ENCODE measurements at regions not wholly inside any gene's neighbourhood (a gene's known extent, or its start where the extent isn't known, plus 50 kb on each side); places are given as distances from the start of the nearest gene placed in this dataset.
"Not testable (repeated sequence)": the region's sequence is repeated elsewhere in the genome, so short reads cannot be mapped to it uniquely, and the experiment has no call there.

DNA sequence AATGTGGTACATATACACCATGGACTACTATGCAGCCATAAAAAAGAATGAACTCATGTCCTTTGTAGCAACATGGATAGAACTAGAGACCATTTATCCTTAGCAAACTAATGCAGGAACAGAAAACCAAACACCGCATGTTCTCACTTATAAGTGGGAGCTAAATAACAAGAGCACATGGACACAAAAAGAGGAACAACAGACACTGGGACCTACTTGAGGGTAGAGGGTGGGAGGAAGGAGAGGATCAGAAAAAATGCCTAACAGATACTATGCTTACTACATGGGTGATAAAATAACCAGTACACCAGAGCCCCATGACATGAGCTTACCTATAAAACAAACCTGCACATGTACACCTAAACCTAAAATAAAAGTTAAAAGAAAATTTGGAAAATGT is 82.0 kb upstream of the ADRB2 start:
- H3K36me3 ChIP-seq (ENCODE audit: control insufficient read depth in 1 of 2, insufficient read depth in 2 of 2, low read length in 2 of 2) = not testable (repeated sequence)

DNA sequence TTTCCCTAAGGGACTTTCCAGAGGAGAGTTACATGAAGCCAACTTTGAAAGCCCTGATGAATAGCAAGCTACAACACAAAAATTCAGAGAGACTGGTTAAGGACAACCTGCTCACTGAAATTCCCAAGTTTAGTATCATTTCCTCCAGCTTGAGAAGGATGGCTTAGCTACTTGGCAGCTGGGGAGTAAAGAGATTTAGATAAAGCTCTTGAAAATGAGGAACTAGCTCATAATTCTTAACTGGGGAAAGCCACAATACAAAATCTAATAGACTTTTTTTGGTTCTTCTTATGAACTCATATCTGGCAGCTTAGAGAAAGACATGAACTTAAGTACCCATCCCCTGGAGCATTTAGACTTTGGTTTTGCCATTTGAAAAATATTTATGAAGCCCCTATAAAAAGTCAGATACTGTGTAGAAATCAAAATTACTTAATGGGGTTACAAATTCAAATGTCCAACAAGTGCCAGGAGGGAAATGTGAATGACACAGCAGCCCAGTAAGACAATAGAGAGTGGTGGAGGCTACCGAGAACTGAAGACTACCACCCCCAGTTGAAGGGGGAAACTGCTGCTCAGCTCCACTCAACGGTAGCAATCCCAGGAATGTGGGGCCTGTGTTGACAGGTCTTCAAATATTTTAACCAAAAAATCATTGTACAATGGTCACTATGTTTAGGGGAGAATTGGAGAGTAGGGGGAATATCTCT is 79.4 kb upstream of the ADRB2 start:
- Histone ChIP-seq H3K4me1 (ENCODE audit: control insufficient read depth in 1 of 2, insufficient read depth in 2 of 2, low read length in 2 of 2) (no peaks in the 10 kb centered on the region), H3K4me3 (ENCODE audit: low read depth in 1 of 2, low read length in 2 of 2) (no peak overlapping the region), H3K9me3 (ENCODE audit: control insufficient read depth in 1 of 2, low read length in 2 of 2) (no peaks in the 10 kb centered on the region), H3K27ac (ENCODE audit: low read length) (no peak overlapping the region), H3K27me3 (ENCODE audit: low read depth, low read length) (no peaks in the 10 kb centered on the region), H3K36me3 (ENCODE audit: control insufficient read depth in 1 of 2, insufficient read depth in 2 of 2, low read length in 2 of 2) (no peaks in the 10 kb centered on the region)

More for the DNA sequence above, 82.0 kb upstream of the ADRB2 start:
- not testable (repeated sequence) for H3K9me3 ChIP-seq (ENCODE audit: control insufficient read depth in 1 of 2, low read length in 2 of 2); H3K4me3 ChIP-seq (ENCODE audit: low read depth in 1 of 2, low read length in 2 of 2); H3K27me3 ChIP-seq (ENCODE audit: low read depth, low read length); H3K4me1 ChIP-seq (ENCODE audit: control insufficient read depth in 1 of 2, insufficient read depth in 2 of 2, low read length in 2 of 2); H3K27ac ChIP-seq (ENCODE audit: low read length)

DNA sequence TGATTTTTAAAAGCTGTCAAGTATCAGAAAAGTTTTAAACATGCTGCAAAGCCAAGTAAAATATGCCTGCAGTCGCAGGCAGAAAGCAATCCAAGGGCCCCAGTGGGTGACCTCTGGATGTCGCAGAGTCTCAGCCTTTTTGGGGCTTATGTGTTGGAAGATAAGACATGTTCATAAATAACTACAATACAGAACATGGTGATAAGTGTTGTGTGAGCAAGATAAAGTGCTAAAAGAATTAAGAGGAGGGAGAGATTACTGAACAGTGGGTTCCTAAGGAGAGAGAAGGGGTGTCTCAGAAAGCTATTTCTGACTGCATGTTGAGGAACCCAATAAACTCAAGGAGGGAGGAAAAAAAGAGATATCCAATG is 78.9 kb upstream of the ADRB2 start:
- Histone ChIP-seq H3K4me3 (ENCODE audit: low read depth in 1 of 2, low read length in 2 of 2) (no peak overlapping the region), H3K9me3 (ENCODE audit: control insufficient read depth in 1 of 2, low read length in 2 of 2) (no peaks in the 10 kb centered on the region), H3K27me3 (ENCODE audit: low read depth, low read length) (no peaks in the 10 kb centered on the region), H3K4me1 (ENCODE audit: control insufficient read depth in 1 of 2, insufficient read depth in 2 of 2, low read length in 2 of 2) (no peaks in the 10 kb centered on the region), H3K36me3 (ENCODE audit: control insufficient read depth in 1 of 2, insufficient read depth in 2 of 2, low read length in 2 of 2) (no peaks in the 10 kb centered on the region), H3K27ac (ENCODE audit: low read length) (no peak overlapping the region)

DNA sequence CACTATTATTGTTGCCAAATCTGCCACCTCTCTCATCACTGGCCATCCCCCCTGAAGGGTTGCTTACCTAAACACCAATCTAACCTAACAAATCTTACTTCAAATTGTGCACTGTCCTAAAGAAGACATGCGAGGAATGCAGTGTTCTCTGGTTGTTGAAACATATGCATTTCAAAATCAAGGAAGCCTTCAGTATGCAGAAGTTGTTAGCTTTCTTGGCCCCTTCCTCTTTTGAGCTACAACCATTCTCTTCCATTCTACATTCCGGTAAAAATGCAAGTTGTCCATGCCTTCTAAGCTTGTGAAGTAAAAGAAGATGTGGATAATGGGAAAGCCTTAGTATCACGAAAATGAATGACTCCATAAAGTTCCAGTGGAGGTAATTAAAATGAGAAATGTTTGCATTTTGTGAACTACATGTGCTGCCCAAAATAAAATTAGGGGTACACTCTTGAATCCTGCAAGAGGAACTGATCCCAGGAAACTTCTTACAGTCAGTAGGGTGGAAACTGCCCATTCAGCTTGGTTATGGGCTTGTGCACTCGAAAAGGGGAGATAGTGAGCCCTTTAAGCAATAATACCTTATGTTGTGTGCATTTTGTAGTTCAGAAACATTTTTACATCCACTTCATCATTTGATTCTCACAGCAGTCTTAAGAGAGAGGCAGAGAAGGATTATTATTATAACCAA is 77.6 kb upstream of the ADRB2 start:
- Histone ChIP-seq H3K4me1 (ENCODE audit: control insufficient read depth in 1 of 2, insufficient read depth in 2 of 2, low read length in 2 of 2) (no peaks in the 10 kb centered on the region), H3K27ac (ENCODE audit: low read length) (no peak overlapping the region), H3K9me3 (ENCODE audit: control insufficient read depth in 1 of 2, low read length in 2 of 2) (no peaks in the 10 kb centered on the region), H3K27me3 (ENCODE audit: low read depth, low read length) (no peaks in the 10 kb centered on the region), H3K36me3 (ENCODE audit: control insufficient read depth in 1 of 2, insufficient read depth in 2 of 2, low read length in 2 of 2) (no peaks in the 10 kb centered on the region), H3K4me3 (ENCODE audit: low read depth in 1 of 2, low read length in 2 of 2) (no peak overlapping the region)

DNA sequence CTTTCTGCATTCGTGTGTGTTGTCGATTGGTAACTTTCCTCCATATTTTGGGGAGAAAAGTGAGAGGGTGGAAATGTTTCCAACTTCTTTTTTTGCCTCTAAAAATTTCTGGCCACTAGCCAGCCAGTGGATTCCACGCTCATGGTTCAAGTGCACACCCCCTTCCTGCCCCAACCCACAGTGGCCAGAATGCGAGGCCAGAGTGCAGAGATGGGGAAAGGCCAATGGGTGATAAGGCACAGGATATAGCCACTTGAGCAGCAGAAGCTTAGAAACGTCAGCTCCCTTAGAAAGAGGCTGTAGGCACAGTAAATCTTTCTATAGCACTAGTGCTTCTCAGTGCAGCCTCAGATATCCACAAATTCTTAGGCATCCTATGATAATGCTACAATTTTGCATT is 75.8 kb upstream of the ADRB2 start:
- Histone ChIP-seq H3K4me1 (ENCODE audit: control insufficient read depth in 1 of 2, insufficient read depth in 2 of 2, low read length in 2 of 2) (no peaks in the 10 kb centered on the region), H3K27ac (ENCODE audit: low read length) (no peak overlapping the region), H3K36me3 (ENCODE audit: control insufficient read depth in 1 of 2, insufficient read depth in 2 of 2, low read length in 2 of 2) (no peaks in the 10 kb centered on the region), H3K4me3 (ENCODE audit: low read depth in 1 of 2, low read length in 2 of 2) (no peak overlapping the region), H3K27me3 (ENCODE audit: low read depth, low read length) (no peaks in the 10 kb centered on the region), H3K9me3 (ENCODE audit: control insufficient read depth in 1 of 2, low read length in 2 of 2) (peaks cover under 1 to 5% of the 10 kb centered on the region in 2 donors)

DNA sequence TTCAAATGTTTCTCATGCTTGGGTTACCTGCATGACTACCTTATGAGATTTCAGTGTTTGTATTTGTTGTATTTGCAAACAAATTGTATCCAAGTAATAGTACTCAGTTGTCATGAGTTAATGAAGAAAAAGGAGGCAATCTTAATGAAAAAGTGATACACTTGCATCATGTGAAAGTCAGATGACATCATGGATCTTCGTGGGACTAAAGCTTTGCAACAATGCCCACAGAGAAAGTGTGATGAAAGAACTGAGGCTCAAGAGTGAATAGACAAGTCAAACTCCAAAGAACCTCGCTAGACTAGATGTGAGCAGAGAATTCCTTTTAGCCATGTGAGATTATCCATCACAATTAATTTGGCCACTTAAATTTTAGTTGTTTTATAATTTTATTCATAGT is 75.4 kb upstream of the ADRB2 start:
- Histone ChIP-seq H3K4me3 (ENCODE audit: low read depth in 1 of 2, low read length in 2 of 2) (no peak overlapping the region), H3K27ac (ENCODE audit: low read length) (no peak overlapping the region)

DNA sequence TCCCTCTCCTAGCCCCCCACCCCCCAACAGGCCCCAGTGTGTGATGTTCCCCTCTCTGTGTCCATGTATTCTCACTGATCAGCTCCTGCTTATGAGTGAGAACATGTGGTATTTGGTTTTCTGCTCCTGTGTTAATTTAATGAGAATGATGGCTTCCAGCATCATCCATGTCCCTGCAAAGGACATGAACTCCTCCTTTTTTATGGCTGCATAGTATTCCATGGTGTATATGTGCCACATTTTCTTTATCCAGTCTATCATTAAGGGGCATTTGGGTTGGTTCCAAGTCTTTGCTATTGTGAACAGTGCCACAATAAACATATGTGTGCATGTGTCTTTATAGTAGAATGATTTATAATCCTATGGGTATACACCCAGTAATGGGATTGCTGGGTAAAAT is 74.0 kb upstream of the ADRB2 start:
- not testable (repeated sequence) for H3K36me3 ChIP-seq (ENCODE audit: control insufficient read depth in 1 of 2, insufficient read depth in 2 of 2, low read length in 2 of 2); H3K4me3 ChIP-seq (ENCODE audit: low read depth in 1 of 2, low read length in 2 of 2)

More for the DNA sequence above, 75.4 kb upstream of the ADRB2 start:
- no peaks in the 10 kb centered on the region for H3K27me3 ChIP-seq (ENCODE audit: low read depth, low read length)
- H3K36me3 ChIP-seq (ENCODE audit: control insufficient read depth in 1 of 2, insufficient read depth in 2 of 2, low read length in 2 of 2) = no peaks in the 10 kb centered on the region
- H3K4me1 ChIP-seq (ENCODE audit: control insufficient read depth in 1 of 2, insufficient read depth in 2 of 2, low read length in 2 of 2) = no peaks in the 10 kb centered on the region
- peaks cover 4 to 5% of the 10 kb centered on the region in 2 donors for H3K9me3 ChIP-seq (ENCODE audit: control insufficient read depth in 1 of 2, low read length in 2 of 2)

DNA sequence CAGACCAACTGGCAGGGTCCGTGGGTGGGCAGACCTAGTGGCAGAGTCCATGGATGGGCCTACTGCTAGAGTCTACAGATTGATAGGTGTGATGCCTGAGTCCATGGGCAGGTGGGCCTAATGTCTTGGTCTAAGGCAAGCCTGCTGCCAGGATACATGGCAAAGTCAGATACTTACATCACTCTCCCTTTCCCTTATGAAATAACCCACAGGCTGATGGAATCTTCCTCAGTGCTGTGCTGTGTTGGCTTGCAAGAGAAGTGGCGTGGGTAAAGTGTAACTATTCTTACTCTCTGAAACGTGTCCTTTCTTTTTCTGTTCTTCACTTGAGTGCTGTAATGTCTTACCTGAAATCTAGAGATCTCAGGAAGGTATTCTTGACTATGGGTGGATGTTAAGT is 67.3 kb upstream of the ADRB2 start:
- H3K27me3 ChIP-seq (ENCODE audit: low read depth, low read length) = no peaks in the 10 kb centered on the region
- no peaks in the 10 kb centered on the region for H3K36me3 ChIP-seq (ENCODE audit: control insufficient read depth in 1 of 2, insufficient read depth in 2 of 2, low read length in 2 of 2)
- H3K27ac ChIP-seq (ENCODE audit: low read length) = no peak overlapping the region
- H3K4me1 ChIP-seq (ENCODE audit: control insufficient read depth in 1 of 2, insufficient read depth in 2 of 2, low read length in 2 of 2) = no peaks in the 10 kb centered on the region
- peaks cover 5 to 10% of the 10 kb centered on the region in 2 donors for H3K9me3 ChIP-seq (ENCODE audit: control insufficient read depth in 1 of 2, low read length in 2 of 2)
- no peak overlapping the region for H3K4me3 ChIP-seq (ENCODE audit: low read depth in 1 of 2, low read length in 2 of 2)

More for the DNA sequence above, 74.0 kb upstream of the ADRB2 start:
- H3K27ac ChIP-seq (ENCODE audit: low read length); H3K4me1 ChIP-seq (ENCODE audit: control insufficient read depth in 1 of 2, insufficient read depth in 2 of 2, low read length in 2 of 2); H3K27me3 ChIP-seq (ENCODE audit: low read depth, low read length); H3K9me3 ChIP-seq (ENCODE audit: control insufficient read depth in 1 of 2, low read length in 2 of 2): not testable (repeated sequence)

DNA sequence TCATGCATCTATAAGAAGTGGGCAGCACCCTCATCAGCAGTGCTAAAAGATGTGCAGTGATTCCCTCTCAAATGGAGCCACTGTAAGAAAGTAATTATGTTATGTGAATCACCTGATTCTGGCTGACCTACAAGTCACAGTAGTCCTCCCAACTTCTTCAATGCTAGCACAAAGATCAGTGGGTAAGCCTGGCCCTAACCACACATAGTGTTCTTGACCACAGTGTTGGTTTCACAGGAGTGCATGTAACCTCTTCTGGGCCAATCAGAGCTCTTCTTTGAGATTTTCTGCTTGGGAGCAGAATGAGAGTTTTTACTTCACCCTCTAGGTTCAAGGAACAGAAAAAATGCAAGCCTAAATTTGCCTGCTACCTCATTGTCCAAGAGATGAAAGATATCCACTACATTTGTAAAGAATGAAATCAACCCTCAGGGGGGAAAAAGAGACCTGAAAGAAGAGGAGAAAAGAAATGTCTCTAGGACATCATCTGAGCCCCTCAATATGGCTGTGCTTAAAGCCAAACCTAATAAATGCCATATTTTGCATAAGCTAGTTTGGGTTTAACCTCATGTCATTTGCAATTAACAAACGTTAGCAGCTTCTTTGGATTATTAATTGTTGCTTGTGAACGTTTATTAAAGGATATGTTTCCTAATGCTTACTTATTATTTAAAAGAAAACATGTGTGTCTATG is 65.3 kb upstream of the ADRB2 start:
- no peaks in the 10 kb centered on the region for H3K27me3 ChIP-seq (ENCODE audit: low read depth, low read length)
- no peak overlapping the region for H3K4me3 ChIP-seq (ENCODE audit: low read depth in 1 of 2, low read length in 2 of 2)

DNA sequence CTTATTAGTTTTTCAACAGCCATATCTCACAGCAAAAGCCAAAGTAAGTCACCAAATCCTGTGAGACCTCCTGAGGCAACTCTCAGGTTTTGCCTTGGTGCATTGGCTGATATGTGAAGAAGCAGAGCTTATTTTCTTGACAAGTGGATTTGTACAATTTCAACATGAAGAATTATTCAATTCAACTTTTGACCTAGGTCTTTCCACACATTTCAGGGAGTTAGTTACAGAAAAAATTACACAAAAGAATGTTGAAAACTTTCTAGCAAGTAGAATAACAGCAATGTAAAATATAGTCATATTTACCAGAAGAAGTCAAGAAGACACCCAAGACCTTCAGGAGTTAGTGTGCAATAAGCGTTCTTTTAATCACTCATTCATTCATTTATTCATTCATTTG is 62.4 kb upstream of the ADRB2 start:
- Histone ChIP-seq H3K36me3 (ENCODE audit: control insufficient read depth in 1 of 2, insufficient read depth in 2 of 2, low read length in 2 of 2) (no peaks in the 10 kb centered on the region), H3K4me1 (ENCODE audit: control insufficient read depth in 1 of 2, insufficient read depth in 2 of 2, low read length in 2 of 2) (no peaks in the 10 kb centered on the region), H3K9me3 (ENCODE audit: control insufficient read depth in 1 of 2, low read length in 2 of 2) (no peaks in the 10 kb centered on the region), H3K27me3 (ENCODE audit: low read depth, low read length) (no peaks in the 10 kb centered on the region), H3K4me3 (ENCODE audit: low read depth in 1 of 2, low read length in 2 of 2) (no peak overlapping the region), H3K27ac (ENCODE audit: low read length) (no peak overlapping the region)

More for the DNA sequence above, 65.3 kb upstream of the ADRB2 start:
- Histone ChIP-seq H3K36me3 (ENCODE audit: control insufficient read depth in 1 of 2, insufficient read depth in 2 of 2, low read length in 2 of 2) (no peaks in the 10 kb centered on the region), H3K4me1 (ENCODE audit: control insufficient read depth in 1 of 2, insufficient read depth in 2 of 2, low read length in 2 of 2) (no peaks in the 10 kb centered on the region), H3K27ac (ENCODE audit: low read length) (no peak overlapping the region), H3K9me3 (ENCODE audit: control insufficient read depth in 1 of 2, low read length in 2 of 2) (peaks cover 0 to 5% of the 10 kb centered on the region in 2 donors)

DNA sequence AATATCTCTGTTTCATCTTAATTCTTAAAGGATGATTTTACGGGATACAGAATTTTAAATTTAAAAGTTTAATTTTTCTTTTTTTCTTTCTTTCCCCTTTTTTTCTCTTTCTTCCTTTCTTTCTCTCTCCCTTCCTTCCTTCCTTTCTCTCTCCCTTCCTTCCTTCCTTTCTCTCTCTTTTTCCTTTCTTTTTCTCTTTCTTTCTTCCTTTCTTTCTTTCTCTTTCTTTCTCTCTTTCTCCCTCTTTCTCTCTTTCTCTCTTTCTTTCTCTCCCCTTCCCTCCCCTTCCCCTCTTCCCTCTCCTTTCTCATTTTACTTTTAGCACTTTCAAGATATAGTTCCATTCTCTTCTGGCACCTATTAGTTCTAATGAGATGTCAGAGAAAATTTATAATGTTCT is 61.4 kb upstream of the ADRB2 start:
- no peak overlapping the region for H3K27ac ChIP-seq (ENCODE audit: low read length)
- no peaks in the 10 kb centered on the region for H3K9me3 ChIP-seq (ENCODE audit: control insufficient read depth in 1 of 2, low read length in 2 of 2)
- H3K27me3 ChIP-seq (ENCODE audit: low read depth, low read length) = no peaks in the 10 kb centered on the region
- H3K36me3 ChIP-seq (ENCODE audit: control insufficient read depth in 1 of 2, insufficient read depth in 2 of 2, low read length in 2 of 2) = no peaks in the 10 kb centered on the region
- H3K4me3 ChIP-seq (ENCODE audit: low read depth in 1 of 2, low read length in 2 of 2) = no peak overlapping the region
- H3K4me1 ChIP-seq (ENCODE audit: control insufficient read depth in 1 of 2, insufficient read depth in 2 of 2, low read length in 2 of 2) = no peaks in the 10 kb centered on the region

All from muscle layer of duodenum (tissue), 2 donors.